ENCODE measurements at regions not wholly inside any gene's neighbourhood (a gene's known extent, or its start where the extent isn't known, plus 50 kb on each side); places are given as distances from the start of the nearest gene placed in this dataset.

DNA sequence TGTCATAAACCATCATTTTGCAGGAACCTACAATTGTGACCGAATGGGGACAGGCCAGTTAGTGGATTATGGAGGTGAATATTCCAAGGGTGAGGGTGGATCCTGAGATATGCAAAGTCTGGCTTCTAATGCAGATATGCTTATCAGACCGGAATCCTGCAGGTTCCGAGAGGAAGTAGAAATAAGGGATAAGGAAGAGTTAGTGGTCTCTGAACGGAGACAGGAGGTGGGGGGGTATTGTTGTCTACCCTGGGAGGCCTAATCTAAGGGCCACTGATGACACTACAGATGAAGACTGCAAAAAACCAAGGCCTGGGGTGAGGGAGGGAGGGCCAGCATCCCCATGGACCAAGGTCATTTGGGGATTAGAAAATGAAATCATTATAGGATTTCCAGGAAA lies 67.7 kb upstream of the GATA6 start:
- DNase-seq (no peak), ATAC-seq (no peak)
- intact Hi-C loops (cut with micrococcal nuclease): no loop called here

DNA sequence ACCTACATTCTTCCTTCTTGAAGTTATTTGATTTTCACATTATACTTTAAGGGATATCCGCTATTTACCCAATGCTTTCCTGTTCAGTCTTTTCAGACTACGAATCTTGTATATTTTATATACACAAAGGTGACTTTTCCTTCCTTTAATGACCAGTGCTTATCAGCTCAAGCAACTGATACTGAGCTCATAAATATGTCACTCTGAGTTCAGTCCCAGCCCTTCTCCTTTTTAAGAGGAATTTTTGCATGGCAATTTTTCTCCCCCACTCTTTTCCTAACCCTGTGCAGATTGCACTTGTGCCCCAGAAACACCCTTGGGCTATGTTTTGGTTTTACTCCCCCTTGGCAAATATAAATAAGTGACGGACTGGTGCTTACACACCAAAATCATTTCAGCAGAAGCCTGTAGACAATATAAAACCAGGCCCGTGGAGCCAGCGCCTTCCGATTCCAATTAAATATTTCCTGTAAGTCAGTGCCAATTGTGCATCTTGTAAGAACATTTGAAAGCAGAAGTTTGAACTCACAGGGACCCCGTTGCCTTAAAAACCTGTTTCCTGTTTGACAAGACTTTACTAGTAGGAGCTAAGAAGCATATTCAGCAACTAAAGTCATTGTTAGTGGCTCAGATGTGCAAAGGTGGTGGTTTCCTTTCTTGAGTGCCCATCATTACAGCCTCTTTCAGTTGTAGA lies 66.3 kb upstream of the GATA6 start:
- no peak for DNase-seq
- intact Hi-C loops (cut with micrococcal nuclease): no loop called here
- ATAC-seq: peak; percentile 24

- intact Hi-C loops (cut with micrococcal nuclease): no loop called here
- ATAC-seq (no peak), DNase-seq (no peak)
Measured at GRCh38 chr18:22103647-22104031, 65.8 kb upstream of the GATA6 start.

DNA sequence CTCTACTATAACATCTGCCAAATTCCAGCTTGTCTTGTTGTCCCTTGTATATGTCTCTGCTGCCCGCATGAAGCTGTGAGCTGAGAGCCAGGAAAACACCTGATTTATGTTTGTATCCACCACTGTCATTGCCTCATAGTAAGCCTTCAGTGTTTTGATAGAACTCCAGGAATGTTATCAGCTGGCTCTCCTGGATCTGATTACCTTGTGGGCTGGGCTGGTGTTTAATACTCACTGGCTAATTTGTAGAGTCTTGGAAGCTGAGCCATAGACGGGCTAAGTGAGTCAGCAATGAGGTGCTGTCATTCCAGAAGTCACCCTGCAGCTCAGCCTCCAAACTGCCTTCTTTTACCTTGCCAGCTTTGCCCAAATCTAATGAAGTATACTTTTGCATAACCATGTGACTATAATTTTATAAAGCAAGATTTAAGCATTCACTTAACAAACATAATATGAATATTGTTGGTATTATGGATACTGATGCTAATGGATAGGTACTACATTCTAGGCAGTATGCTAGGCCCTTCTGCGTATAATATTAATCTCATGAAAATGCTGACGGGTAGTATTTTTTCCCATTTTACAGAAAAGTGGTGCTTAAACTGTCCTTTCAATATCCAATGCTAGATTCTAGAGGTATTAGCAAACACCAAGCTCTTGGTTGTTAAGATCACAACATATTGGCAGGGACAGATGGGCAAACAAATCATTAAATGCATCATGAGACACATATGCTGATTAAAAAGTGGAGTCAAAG lies 62.7 kb upstream of the GATA6 start:
- no peak for ATAC-seq
- intact Hi-C loops (cut with micrococcal nuclease): no loop called here
- DNase-seq: no peak

DNA sequence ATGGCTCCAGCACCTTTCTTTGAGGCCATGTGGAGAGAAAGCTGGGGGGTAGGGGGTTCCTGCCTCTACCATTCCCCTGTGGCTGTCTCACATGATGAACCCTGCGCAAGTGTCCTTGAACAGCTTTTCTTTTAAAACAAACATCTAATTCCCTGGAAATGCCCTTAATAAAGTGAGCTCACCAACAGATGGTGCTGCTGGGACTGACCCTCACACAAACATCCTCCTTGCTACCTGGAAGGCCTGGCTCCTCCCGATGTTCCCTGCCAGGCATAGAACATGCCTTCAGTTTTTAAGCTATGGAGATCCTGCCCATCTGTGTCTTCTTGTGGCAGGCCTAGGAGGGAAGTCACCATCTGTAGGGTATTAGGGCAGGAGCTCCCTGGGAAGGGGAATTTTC lies 60.7 kb upstream of the GATA6 start:
- no peak for DNase-seq

DNA sequence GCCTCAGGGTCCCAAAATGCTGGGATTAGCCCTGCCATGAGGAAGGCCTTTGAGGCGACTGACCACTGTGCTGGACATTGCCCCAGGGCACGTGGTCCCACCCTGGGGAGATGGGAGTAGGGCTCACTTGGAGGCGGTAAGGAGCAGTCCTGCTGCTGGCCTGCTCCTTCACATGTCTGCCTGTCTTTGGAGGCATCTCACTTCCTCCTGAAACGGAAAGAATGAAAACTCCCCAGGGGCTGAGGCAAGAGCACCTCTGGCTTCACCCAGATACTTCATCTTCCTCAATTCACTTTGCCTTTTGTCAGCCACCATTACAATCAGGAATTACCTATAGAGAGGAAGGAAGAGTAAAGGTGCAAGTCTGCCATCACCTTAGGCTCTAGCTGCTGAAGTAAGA lies 59.9 kb upstream of the GATA6 start:
- intact Hi-C loops (cut with micrococcal nuclease): no loop called here
- DNase-seq (no peak), ATAC-seq (no peak)

More for the DNA sequence above, 60.7 kb upstream of the GATA6 start:
- no peak for ATAC-seq
- intact Hi-C loops (cut with micrococcal nuclease): no loop called here

DNA sequence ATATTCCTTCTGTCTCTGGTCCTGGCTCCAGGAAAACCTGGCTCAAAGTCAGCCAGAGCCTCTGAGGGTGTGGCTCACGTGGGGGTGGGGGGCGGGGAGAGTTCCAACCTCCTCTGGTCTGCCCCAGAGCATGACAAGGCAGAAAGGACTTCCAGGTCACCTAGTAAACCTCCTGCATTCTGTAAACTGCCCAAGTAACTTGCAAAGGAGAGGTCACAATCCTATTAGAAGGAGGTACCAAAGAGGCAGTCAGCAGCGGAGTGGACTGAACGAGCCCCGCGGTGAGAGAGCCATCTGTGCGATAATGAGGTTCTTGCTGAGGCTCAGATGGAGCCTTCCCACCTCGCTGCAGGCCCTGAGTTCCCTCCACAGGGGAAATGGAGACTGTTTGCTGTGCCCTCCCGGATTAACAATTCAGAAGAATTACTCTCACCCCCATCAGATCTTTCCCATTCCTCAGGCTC lies 58.9 kb upstream of the GATA6 start:
- intact Hi-C loops (cut with micrococcal nuclease): no loop called here
- no peak for ATAC-seq
- no peak for DNase-seq

DNA sequence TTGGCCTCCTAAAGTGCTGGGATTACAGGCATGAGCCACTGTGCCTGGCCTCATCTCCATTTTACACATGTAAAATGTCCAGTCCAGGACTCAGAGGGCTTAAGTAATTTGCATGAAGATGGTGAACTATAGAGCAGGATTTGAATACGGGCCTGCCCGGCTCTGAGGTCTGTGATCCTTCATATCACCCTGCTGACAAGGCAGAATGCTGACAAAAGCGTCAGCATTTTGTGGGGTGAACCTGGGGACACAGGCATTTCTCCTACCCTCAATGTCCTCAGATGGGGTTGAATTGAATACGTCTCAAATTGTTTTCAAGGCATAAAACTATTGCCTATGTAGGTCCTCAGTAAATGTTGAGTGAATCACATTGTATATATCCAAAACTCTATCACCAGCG lies 57.2 kb upstream of the GATA6 start:
- intact Hi-C loops (cut with micrococcal nuclease): no loop called here
- no peak for ATAC-seq

GRCh38 chr18:22113144-22113844 lies 56.1 kb upstream of the GATA6 start:
- DNase-seq: peak; percentile 90
- intact Hi-C loops (cut with micrococcal nuclease): no loop called here

More for the DNA sequence above, 57.2 kb upstream of the GATA6 start:
- DNase-seq: no peak

GRCh38 chr18:22114526-22115321 lies 54.7 kb upstream of the GATA6 start:
- DNase-seq (no peak), ATAC-seq (no peak)
- intact Hi-C loops (cut with micrococcal nuclease): no loop called here

More at GRCh38 chr18:22113144-22113844, 56.1 kb upstream of the GATA6 start:
- peak; percentile 97 for ATAC-seq

DNA sequence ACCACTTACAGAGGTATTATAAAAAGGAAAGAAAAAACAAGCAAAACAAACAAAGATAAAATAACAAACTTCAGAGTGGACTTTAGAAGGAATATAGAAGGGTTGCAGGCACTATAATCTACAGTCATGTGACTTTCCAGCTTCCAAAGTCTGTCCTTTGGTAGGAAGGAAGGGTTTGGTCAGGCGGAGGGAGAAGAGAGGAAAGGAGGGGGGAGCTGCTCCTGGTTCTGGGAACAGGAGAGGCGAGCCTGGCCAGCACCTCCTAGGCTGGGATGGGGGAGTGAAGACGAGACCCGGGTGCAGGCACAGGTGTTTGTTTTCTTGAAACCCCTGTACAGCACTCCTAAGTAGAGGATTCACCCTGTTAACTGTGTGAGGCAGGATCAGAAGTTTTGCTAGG lies 53.8 kb upstream of the GATA6 start:
- no peak for ATAC-seq

More for the DNA sequence above, 53.8 kb upstream of the GATA6 start:
- no peak for DNase-seq
- intact Hi-C loops (cut with micrococcal nuclease): no loop called here
